Liver (tissue), 8 donors: ENCODE measurements at regions not wholly inside any gene's neighbourhood (a gene's known extent, or its start where the extent isn't known, plus 50 kb on each side); places are given as distances from the start of the nearest gene placed in this dataset.

Experiments used
- DNase-seq: peaks from one replicate; pipeline ENCODE4 v3.0.0-alpha.2; 2017; ENCODE audit warnings: low spot score
- H3K27ac ChIP-seq, 2 donors: one replicate each; pipeline ENCODE4 v1.7.0; 2013; ENCODE audit warnings: inconsistent platforms in 2 of 2, low read length in 2 of 2, control low read depth in 1 of 2, low read depth in 1 of 2, mild to moderate bottlenecking in 1 of 2
- H3K27me3 ChIP-seq, 4 donors: one replicate each; pipeline versions ENCODE4 v1.6.1 to v1.7.0; 2013; ENCODE audit warnings: low read length in 3 of 4, inconsistent platforms in 1 of 4, mild to moderate bottlenecking in 1 of 4, moderate library complexity in 1 of 4; ENCODE audit not compliant: control insufficient read depth in 4 of 4, insufficient read depth in 4 of 4
- H3K36me3 ChIP-seq, 4 donors: one replicate each; pipeline versions ENCODE4 v1.6.1 to v1.7.0; 2013; ENCODE audit warnings: low read length in 3 of 4, mild to moderate bottlenecking in 3 of 4, low read depth in 1 of 4, moderate library complexity in 1 of 4; ENCODE audit not compliant: control insufficient read depth in 4 of 4, insufficient read depth in 3 of 4
- H3K4me1 ChIP-seq, 4 donors: one replicate each; pipeline versions ENCODE4 v1.6.1 to v1.7.0; 2013; ENCODE audit warnings: low read length in 3 of 4, mild to moderate bottlenecking in 3 of 4, moderate library complexity in 1 of 4; ENCODE audit not compliant: control insufficient read depth in 4 of 4, insufficient read depth in 4 of 4
- H3K4me3 ChIP-seq, 3 donors: one replicate each; pipeline versions ENCODE4 v1.6.1 to v1.7.0; 2013; ENCODE audit warnings: low read length in 3 of 3, control low read depth in 1 of 3, low read depth in 1 of 3, mild to moderate bottlenecking in 1 of 3
- H3K9ac ChIP-seq, 2 donors: one replicate each; pipeline ENCODE4 v1.7.0; 2013; ENCODE audit warnings: low read length in 2 of 2, mild to moderate bottlenecking in 2 of 2, moderate library complexity in 2 of 2, control low read depth in 1 of 2, low read depth in 1 of 2
- H3K9me3 ChIP-seq, 4 donors: one replicate each; pipeline versions ENCODE4 v1.6.1 to v1.7.0; 2013; ENCODE audit warnings: low read length in 3 of 4; ENCODE audit not compliant: control insufficient read depth in 4 of 4
- ATF3 ChIP-seq: IDR thresholded peaks from 2 replicates; pipeline ENCODE4 v1.6.1; 2016; ENCODE audit warnings: antibody characterized with exemption
- CTCF ChIP-seq: fragments of 150-350 bp; IDR thresholded peaks from 2 replicates; pipeline ENCODE4 v1.5.1; 2017; ENCODE audit warnings: improper control_type of control experiment, low read depth, low read length; ENCODE audit not compliant: missing input control
- EGR1 ChIP-seq, 2 donors: IDR thresholded peaks; 2 replicates each; pipeline ENCODE4 v1.6.1; 2016 to 2018; ENCODE audit warnings: antibody characterized with exemption in 2 of 2, low read depth in 2 of 2
- FOXA1 ChIP-seq: IDR thresholded peaks from 2 replicates; pipeline ENCODE4 v1.6.1; 2016; ENCODE audit warnings: antibody characterized with exemption
- FOXA2 ChIP-seq: IDR thresholded peaks from 2 replicates; pipeline ENCODE4 v1.6.1; 2016; ENCODE audit warnings: antibody characterized with exemption
- GABPA ChIP-seq, 2 donors: IDR thresholded peaks in 1 of 2; conservative IDR thresholded peaks in 1 of 2; 2 replicates each; pipeline ENCODE4 v1.6.1; 2016; ENCODE audit warnings: antibody characterized with exemption in 2 of 2, mild to moderate bottlenecking in 1 of 2, moderate library complexity in 1 of 2
- HNF4A ChIP-seq, 2 donors: conservative IDR thresholded peaks; 2 replicates each; pipeline ENCODE4 v1.6.1; 2016; ENCODE audit warnings: antibody characterized with exemption in 2 of 2, mild to moderate bottlenecking in 2 of 2
- HNF4G ChIP-seq: IDR thresholded peaks from 2 replicates; pipeline ENCODE4 v1.6.1; 2016; ENCODE audit warnings: antibody characterized with exemption
- JUND ChIP-seq, 2 donors: IDR thresholded peaks; 2 replicates each; pipeline ENCODE4 v1.6.1; 2016; ENCODE audit warnings: antibody characterized with exemption in 2 of 2
- NR2F2 ChIP-seq: IDR thresholded peaks from 2 replicates; pipeline ENCODE4 v1.6.1; 2016; ENCODE audit warnings: antibody characterized with exemption
- RAD21 ChIP-seq, 2 donors: IDR thresholded peaks; 2 replicates each; pipeline ENCODE4 v1.6.1; 2016; ENCODE audit warnings: antibody characterized with exemption in 2 of 2, mild to moderate bottlenecking in 2 of 2
- REST ChIP-seq: IDR thresholded peaks from 2 replicates; pipeline ENCODE4 v1.6.1; 2016; ENCODE audit warnings: antibody characterized with exemption, mild to moderate bottlenecking
- RXRA ChIP-seq, 2 donors: IDR thresholded peaks; 2 replicates each; pipeline ENCODE4 v1.6.1; 2017 to 2018; ENCODE audit warnings: antibody characterized with exemption in 2 of 2, mild to moderate bottlenecking in 1 of 2
- SP1 ChIP-seq: IDR thresholded peaks from 2 replicates; pipeline ENCODE4 v1.6.1; 2018; ENCODE audit warnings: antibody characterized with exemption, mild to moderate bottlenecking
- TAF1 ChIP-seq: conservative IDR thresholded peaks from 2 replicates; pipeline ENCODE4 v1.6.1; 2016; ENCODE audit warnings: antibody characterized with exemption, mild to moderate bottlenecking
- YY1 ChIP-seq: IDR thresholded peaks from 2 replicates; pipeline ENCODE4 v1.6.1; 2016; ENCODE audit warnings: antibody characterized with exemption, mild to moderate bottlenecking
- ZBTB33 ChIP-seq: IDR thresholded peaks from 2 replicates; pipeline ENCODE4 v1.6.1; 2016; ENCODE audit warnings: antibody characterized with exemption
- WGBS: extraction: QIAGEN DNeasy Blood & Tissue Kit; methylation state at CpG from one replicate; pipeline ENCODE4 v1.1.7; 2013; 5-methylcytosine and 5-hydroxymethylcytosine counted together
- TF ChIP-seq, protein P1 (sequence below): IDR thresholded peaks from 2 replicates; pipeline ENCODE4 v1.6.1; 2016; ENCODE audit warnings: antibody characterized with exemption
- donor health status: healthy.
- donor health status: healthy.
- donor health status: healthy.
- donor health status: healthy.
- donor health status: healthy.

DNA sequence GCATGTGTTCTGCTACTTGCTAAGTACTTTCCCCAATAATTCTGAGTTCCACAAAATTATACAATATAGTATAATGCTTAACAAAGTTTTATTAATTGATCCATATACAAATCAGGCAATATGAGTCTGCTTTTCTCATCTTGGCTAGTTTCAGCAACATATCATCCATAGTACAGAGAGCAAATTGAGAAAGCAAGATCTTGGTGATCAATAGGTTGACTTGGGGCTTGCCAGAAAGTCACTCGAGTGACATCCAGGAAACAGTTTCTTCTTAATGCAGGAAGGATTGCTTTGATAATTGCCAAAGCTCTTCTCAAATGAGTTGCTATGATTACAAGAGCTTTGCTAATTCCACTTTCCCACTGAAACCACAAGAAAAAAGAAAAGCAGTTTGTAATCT is 533.6 kb upstream of the NMUR2 start:
- WGBS: 44% methylated on average over 1 of the region's 1 CpG

More for the DNA sequence above, 533.6 kb upstream of the NMUR2 start:
- Histone ChIP-seq H3K9ac (no peak overlapping the region), H3K4me1 (peaks cover 0 to 9% (median under 1%) of the 10 kb centered on the region in 4 donors), H3K9me3 (no peaks in the 10 kb centered on the region), H3K36me3 (no peaks in the 10 kb centered on the region), H3K27me3 (no peaks in the 10 kb centered on the region), H3K4me3 (no peak overlapping the region), H3K27ac (no peak overlapping the region)
- no peak for DNase-seq
- TF ChIP-seq NR2F2 (no peak), FOXA1 (no peak), TAF1 (no peak), RAD21 (IDR thresholded peaks at IDR 0.05) (peak in 1 of 2 donors; percentile 16), EGR1 (IDR thresholded peaks at IDR 0.05; ENCODE audit: low read depth in 2 of 2) (no peak), ATF3 (no peak), ZBTB33 (no peak), RXRA (IDR thresholded peaks at IDR 0.05) (peak in 1 of 2 donors; percentile 51), YY1 (no peak), HNF4A (conservative IDR thresholded peaks at IDR 0.05) (peak in 1 of 2 donors; percentile 76), CTCF (no peak), JUND (IDR thresholded peaks at IDR 0.05) (peak in 1 of 2 donors; percentile 42), SP1 (no peak), FOXA2 (no peak), REST (no peak), HNF4G (no peak), GABPA (IDR thresholded peaks at IDR 0.05 in 1 of 2, conservative IDR thresholded peaks at IDR 0.05 in 1 of 2) (no peak)
- TF ChIP-seq, protein P1, sequence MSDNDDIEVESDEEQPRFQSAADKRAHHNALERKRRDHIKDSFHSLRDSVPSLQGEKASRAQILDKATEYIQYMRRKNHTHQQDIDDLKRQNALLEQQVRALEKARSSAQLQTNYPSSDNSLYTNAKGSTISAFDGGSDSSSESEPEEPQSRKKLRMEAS: no peak
